ENCODE measurements at regions not wholly inside any gene's neighbourhood (a gene's known extent, or its start where the extent isn't known, plus 50 kb on each side); places are given as distances from the start of the nearest gene placed in this dataset.

- TF ChIP-seq CTCF (conservative IDR thresholded peaks at IDR 0.05 in 1 of 2, IDR thresholded peaks at IDR 0.05 in 1 of 2; ENCODE audit: low read depth in 1 of 2, low read length in 2 of 2) (no peak), EZH2 (IDR thresholded peaks at IDR 0.05; ENCODE audit: low read length, missing control alignments) (no peak)
- Histone ChIP-seq H3K4me2 (ENCODE audit: extremely low read depth, insufficient read depth, low read length) (no peak overlapping the region), H3K9ac (ENCODE audit: insufficient read depth, low read length) (no peak overlapping the region), H3K27ac (ENCODE audit: insufficient read depth, low read length) (no peak overlapping the region), H3K27me3 (ENCODE audit: control insufficient read depth, insufficient read depth, low read length) (no peaks in the 10 kb centered on the region), H3K4me1 (ENCODE audit: control insufficient read depth, extremely low read depth, insufficient read depth, low read length) (no peaks in the 10 kb centered on the region), H3K9me3 (ENCODE audit: control insufficient read depth, insufficient read depth, low read depth, low read length) (no peaks in the 10 kb centered on the region), H3K4me3 (replicated peaks in 1 of 4; ENCODE audit: control extremely low read depth in 1 of 4, insufficient read depth in 1 of 4, low read depth in 3 of 4, low read length in 4 of 4) (no peak overlapping the region), H2AFZ (ENCODE audit: low read length) (no peak overlapping the region), H3K36me3 (ENCODE audit: control insufficient read depth, insufficient read depth, low read length) (no peaks in the 10 kb centered on the region), H3K79me2 (ENCODE audit: control insufficient read depth, insufficient read depth, low read length) (no peaks in the 10 kb centered on the region), H4K20me1 (ENCODE audit: control insufficient read depth, extremely low read depth, insufficient read depth, low read length) (no peaks in the 10 kb centered on the region)
- no peak for DNase-seq (ENCODE audit: low read depth in 2 of 2)
These were observed 446.8 kb downstream of the TRAM1L1 start for GRCh38 chr4:116638592-116638991.

GRCh38 chr4:116636917-116637316 is 448.5 kb downstream of the TRAM1L1 start:
- Histone ChIP-seq H3K79me2 (ENCODE audit: control insufficient read depth, insufficient read depth, low read length) (no peaks in the 10 kb centered on the region), H2AFZ (ENCODE audit: low read length) (no peak overlapping the region), H3K36me3 (ENCODE audit: control insufficient read depth, insufficient read depth, low read length) (no peaks in the 10 kb centered on the region), H3K9me3 (ENCODE audit: control insufficient read depth, insufficient read depth, low read depth, low read length) (no peaks in the 10 kb centered on the region), H3K27ac (ENCODE audit: insufficient read depth, low read length) (no peak overlapping the region), H3K4me1 (ENCODE audit: control insufficient read depth, extremely low read depth, insufficient read depth, low read length) (no peaks in the 10 kb centered on the region), H3K4me2 (ENCODE audit: extremely low read depth, insufficient read depth, low read length) (no peak overlapping the region), H3K4me3 (replicated peaks in 1 of 4; ENCODE audit: control extremely low read depth in 1 of 4, insufficient read depth in 1 of 4, low read depth in 3 of 4, low read length in 4 of 4) (no peak overlapping the region), H4K20me1 (ENCODE audit: control insufficient read depth, extremely low read depth, insufficient read depth, low read length) (no peaks in the 10 kb centered on the region), H3K27me3 (ENCODE audit: control insufficient read depth, insufficient read depth, low read length) (no peaks in the 10 kb centered on the region), H3K9ac (ENCODE audit: insufficient read depth, low read length) (no peak overlapping the region)
- no peak for TF ChIP-seq EZH2 (IDR thresholded peaks at IDR 0.05; ENCODE audit: low read length, missing control alignments)
- DNase-seq (ENCODE audit: low read depth in 2 of 2): no peak

GRCh38 chr4:116632269-116632668 is 453.1 kb downstream of the TRAM1L1 start:
- Histone ChIP-seq H3K36me3 (ENCODE audit: control insufficient read depth, insufficient read depth, low read length) (no peaks in the 10 kb centered on the region), H3K4me3 (replicated peaks in 1 of 4; ENCODE audit: control extremely low read depth in 1 of 4, insufficient read depth in 1 of 4, low read depth in 3 of 4, low read length in 4 of 4) (no peak overlapping the region), H3K4me2 (ENCODE audit: extremely low read depth, insufficient read depth, low read length) (no peak overlapping the region), H3K4me1 (ENCODE audit: control insufficient read depth, extremely low read depth, insufficient read depth, low read length) (no peaks in the 10 kb centered on the region), H3K27me3 (ENCODE audit: control insufficient read depth, insufficient read depth, low read length) (no peaks in the 10 kb centered on the region), H3K9me3 (ENCODE audit: control insufficient read depth, insufficient read depth, low read depth, low read length) (no peaks in the 10 kb centered on the region), H3K27ac (ENCODE audit: insufficient read depth, low read length) (no peak overlapping the region), H3K9ac (ENCODE audit: insufficient read depth, low read length) (no peak overlapping the region), H4K20me1 (ENCODE audit: control insufficient read depth, extremely low read depth, insufficient read depth, low read length) (no peaks in the 10 kb centered on the region), H3K79me2 (ENCODE audit: control insufficient read depth, insufficient read depth, low read length) (no peaks in the 10 kb centered on the region), H2AFZ (ENCODE audit: low read length) (no peak overlapping the region)
- no peak for DNase-seq (ENCODE audit: low read depth in 2 of 2)
- TF ChIP-seq CTCF (conservative IDR thresholded peaks at IDR 0.05 in 1 of 2, IDR thresholded peaks at IDR 0.05 in 1 of 2; ENCODE audit: low read depth in 1 of 2, low read length in 2 of 2): no peak
- TF ChIP-seq EZH2 (IDR thresholded peaks at IDR 0.05; ENCODE audit: low read length, missing control alignments): no peak
